ENCODE measurements at regions not wholly inside any gene's neighbourhood (a gene's known extent, or its start where the extent isn't known, plus 50 kb on each side); places are given as distances from the start of the nearest gene placed in this dataset.

DNA sequence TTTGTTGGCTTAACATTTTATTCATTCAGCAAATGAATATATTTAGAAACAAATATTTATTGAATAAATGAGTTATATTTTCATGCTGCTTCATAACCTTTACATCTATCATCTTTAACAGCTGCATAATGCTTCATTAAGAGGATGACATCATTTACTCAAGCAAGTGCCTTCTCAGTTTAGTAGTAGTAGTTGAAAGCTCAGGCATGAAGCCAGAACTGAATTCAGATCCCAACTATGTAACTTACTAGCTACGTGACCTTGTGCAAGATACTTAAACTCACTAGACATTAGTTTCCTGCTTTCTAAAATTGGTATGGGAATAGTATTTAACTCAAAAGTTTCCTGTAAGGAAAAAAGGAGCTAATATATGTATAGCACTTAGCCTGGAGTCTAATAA is 90.3 kb downstream of the TMPRSS5 start:
- H3K9me3 ChIP-seq: peaks cover 9% of the 10 kb centered on the region; the same call in 1 of the 2 replicates
- no peak overlapping the region for H3K4me3 ChIP-seq (ENCODE audit: low read depth, low read length)
- no peaks in the 10 kb centered on the region for H3K36me3 Mint-ChIP-seq (ENCODE audit: insufficient read depth, unreplicated experiment)
- H3K4me1 Mint-ChIP-seq (ENCODE audit: low read depth, unreplicated experiment): peaks cover 21% of the 10 kb centered on the region
- intact Hi-C loops (cut with micrococcal nuclease; ENCODE audit: unreplicated experiment): no loop called here
- DNase-seq: no peak
- POLR2A ChIA-PET: interaction anchor here (0.5 to 0.7 kb wide), 2 partner anchors 59 to 155 kb away, joined by 4 to 14 read pairs; no protein-coding TSS in a partner anchor
- H3K27me3 Mint-ChIP-seq (ENCODE audit: insufficient read depth, unreplicated experiment): no peaks in the 10 kb centered on the region
- H3K9me3 Mint-ChIP-seq (ENCODE audit: unreplicated experiment): peaks cover 26% of the 10 kb centered on the region
- H3K36me3 ChIP-seq (ENCODE audit: control insufficient read depth, insufficient read depth, low read length): no peaks in the 10 kb centered on the region
- CTCF ChIA-PET: no interaction called here
- no peaks in the 10 kb centered on the region for H3K27me3 ChIP-seq (replicated peaks; ENCODE audit: control insufficient read depth, insufficient read depth, low read length)
- H3K4me3 Mint-ChIP-seq (ENCODE audit: unreplicated experiment): no peak overlapping the region
- TF ChIP-seq, protein P1, sequence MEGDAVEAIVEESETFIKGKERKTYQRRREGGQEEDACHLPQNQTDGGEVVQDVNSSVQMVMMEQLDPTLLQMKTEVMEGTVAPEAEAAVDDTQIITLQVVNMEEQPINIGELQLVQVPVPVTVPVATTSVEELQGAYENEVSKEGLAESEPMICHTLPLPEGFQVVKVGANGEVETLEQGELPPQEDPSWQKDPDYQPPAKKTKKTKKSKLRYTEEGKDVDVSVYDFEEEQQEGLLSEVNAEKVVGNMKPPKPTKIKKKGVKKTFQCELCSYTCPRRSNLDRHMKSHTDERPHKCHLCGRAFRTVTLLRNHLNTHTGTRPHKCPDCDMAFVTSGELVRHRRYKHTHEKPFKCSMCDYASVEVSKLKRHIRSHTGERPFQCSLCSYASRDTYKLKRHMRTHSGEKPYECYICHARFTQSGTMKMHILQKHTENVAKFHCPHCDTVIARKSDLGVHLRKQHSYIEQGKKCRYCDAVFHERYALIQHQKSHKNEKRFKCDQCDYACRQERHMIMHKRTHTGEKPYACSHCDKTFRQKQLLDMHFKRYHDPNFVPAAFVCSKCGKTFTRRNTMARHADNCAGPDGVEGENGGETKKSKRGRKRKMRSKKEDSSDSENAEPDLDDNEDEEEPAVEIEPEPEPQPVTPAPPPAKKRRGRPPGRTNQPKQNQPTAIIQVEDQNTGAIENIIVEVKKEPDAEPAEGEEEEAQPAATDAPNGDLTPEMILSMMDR (IDR thresholded peaks at IDR 0.05; ENCODE audit: insufficient read depth in 1 of 2, low read depth in 1 of 2, low read length in 1 of 2, severe bottlenecking in 1 of 2, unreplicated experiment in 1 of 2): no peak
- H3K27ac Mint-ChIP-seq (ENCODE audit: unreplicated experiment): no peak overlapping the region
- BruUV-seq (replicated peaks): no TSS peak
- peaks cover 9% of the 10 kb centered on the region for H3K4me1 ChIP-seq

DNA sequence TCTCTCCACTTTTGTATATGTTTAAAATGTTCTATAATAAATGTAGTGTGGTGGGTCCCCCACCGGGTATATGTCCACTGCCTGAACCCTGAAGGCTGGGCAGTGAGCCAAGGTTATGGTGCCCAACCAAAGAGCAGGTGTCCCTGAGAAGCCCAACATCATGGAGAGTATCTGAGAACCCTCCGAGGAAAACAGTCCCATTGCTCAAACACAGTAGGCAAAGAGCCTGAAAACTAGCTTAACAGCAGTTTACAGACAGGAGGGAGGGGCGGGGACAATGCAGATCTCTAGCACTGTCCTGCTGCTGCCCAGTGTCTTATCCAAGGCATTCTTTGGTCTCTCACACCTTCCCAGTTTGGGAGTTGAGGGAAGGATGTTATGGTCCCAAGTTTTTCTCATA is 91.0 kb downstream of the TMPRSS5 start:
- ChIA-PET CTCF (interaction anchor here (1.5 kb wide), 1 partner anchor 116 kb away, joined by 5 read pairs; no protein-coding TSS in a partner anchor), POLR2A (no interaction called here)
- Mint-ChIP-seq H3K36me3 (ENCODE audit: insufficient read depth, unreplicated experiment) (no peaks in the 10 kb centered on the region), H3K4me3 (ENCODE audit: unreplicated experiment) (no peak overlapping the region), H3K27me3 (ENCODE audit: insufficient read depth, unreplicated experiment) (no peaks in the 10 kb centered on the region), H3K4me1 (ENCODE audit: low read depth, unreplicated experiment) (peaks cover 21% of the 10 kb centered on the region), H3K9me3 (ENCODE audit: unreplicated experiment) (peaks cover 22% of the 10 kb centered on the region), H3K27ac (ENCODE audit: unreplicated experiment) (no peak overlapping the region)
- H3K4me3 ChIP-seq (ENCODE audit: low read depth, low read length): no peak overlapping the region
- no peaks in the 10 kb centered on the region for H3K27me3 ChIP-seq (replicated peaks; ENCODE audit: control insufficient read depth, insufficient read depth, low read length)
- no TSS peak for BruUV-seq (replicated peaks)
- H3K4me1 ChIP-seq: peaks cover 8% of the 10 kb centered on the region
- TF ChIP-seq, protein P1 (IDR thresholded peaks at IDR 0.05; ENCODE audit: insufficient read depth in 1 of 2, low read depth in 1 of 2, low read length in 1 of 2, severe bottlenecking in 1 of 2, unreplicated experiment in 1 of 2): no peak
- H3K36me3 ChIP-seq (ENCODE audit: control insufficient read depth, insufficient read depth, low read length): no peaks in the 10 kb centered on the region
- intact Hi-C loops (cut with micrococcal nuclease; ENCODE audit: unreplicated experiment): no loop called here
- peaks cover 8% of the 10 kb centered on the region; the same call in 1 of the 2 replicates for H3K9me3 ChIP-seq
- peak in 1 of 2 experiments; percentile 36 for DNase-seq

DNA sequence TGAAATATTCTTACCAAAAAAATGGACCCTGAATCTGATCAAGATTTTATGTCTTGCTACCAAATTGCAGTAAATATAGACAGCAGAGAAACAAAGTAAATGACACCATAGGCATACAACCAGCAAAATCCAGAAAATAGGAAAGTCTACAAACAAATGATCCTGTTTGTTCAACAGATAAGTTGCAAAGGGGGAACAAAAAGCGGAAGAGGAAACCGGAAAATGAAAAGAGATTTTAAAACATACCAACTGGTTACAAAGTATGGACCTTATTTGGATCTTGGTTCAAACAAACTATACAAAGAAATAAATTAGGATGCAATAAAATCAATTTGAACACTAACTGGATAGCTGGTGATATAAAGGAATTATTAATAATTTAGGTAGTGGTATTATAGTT is 92.0 kb downstream of the TMPRSS5 start:
- no peaks in the 10 kb centered on the region for H3K27me3 ChIP-seq (replicated peaks; ENCODE audit: control insufficient read depth, insufficient read depth, low read length)
- no TSS peak for BruUV-seq (replicated peaks)

More for the DNA sequence above, 92.0 kb downstream of the TMPRSS5 start:
- Histone ChIP-seq H3K4me3 (ENCODE audit: low read depth, low read length) (no peak overlapping the region), H3K4me1 (no peaks in the 10 kb centered on the region; the same call in 1 of the 2 replicates), H3K9me3 (no peaks in the 10 kb centered on the region; the same call in 1 of the 2 replicates), H3K36me3 (ENCODE audit: control insufficient read depth, insufficient read depth, low read length) (no peaks in the 10 kb centered on the region)
- TF ChIP-seq, protein P1 (IDR thresholded peaks at IDR 0.05; ENCODE audit: insufficient read depth in 1 of 2, low read depth in 1 of 2, low read length in 1 of 2, severe bottlenecking in 1 of 2, unreplicated experiment in 1 of 2): no peak
- no peak overlapping the region for H3K4me3 Mint-ChIP-seq (ENCODE audit: unreplicated experiment)
- peaks cover 17% of the 10 kb centered on the region for H3K9me3 Mint-ChIP-seq (ENCODE audit: unreplicated experiment)
- POLR2A ChIA-PET: no interaction called here
- no peaks in the 10 kb centered on the region for H3K36me3 Mint-ChIP-seq (ENCODE audit: insufficient read depth, unreplicated experiment)
- CTCF ChIA-PET: interaction anchor here (0.7 to 1.5 kb wide), 2 partner anchors 90 to 117 kb away, joined by 3 to 5 read pairs; no protein-coding TSS in a partner anchor
- H3K27ac Mint-ChIP-seq (ENCODE audit: unreplicated experiment): no peak overlapping the region
- no peaks in the 10 kb centered on the region for H3K27me3 Mint-ChIP-seq (ENCODE audit: insufficient read depth, unreplicated experiment)
- intact Hi-C loops (cut with micrococcal nuclease; ENCODE audit: unreplicated experiment): no loop called here
- DNase-seq: no peak
- H3K4me1 Mint-ChIP-seq (ENCODE audit: low read depth, unreplicated experiment): peaks cover 21% of the 10 kb centered on the region
